ENCODE measurements at regions not wholly inside any gene's neighbourhood (a gene's known extent, or its start where the extent isn't known, plus 50 kb on each side); places are given as distances from the start of the nearest gene placed in this dataset.

DNA sequence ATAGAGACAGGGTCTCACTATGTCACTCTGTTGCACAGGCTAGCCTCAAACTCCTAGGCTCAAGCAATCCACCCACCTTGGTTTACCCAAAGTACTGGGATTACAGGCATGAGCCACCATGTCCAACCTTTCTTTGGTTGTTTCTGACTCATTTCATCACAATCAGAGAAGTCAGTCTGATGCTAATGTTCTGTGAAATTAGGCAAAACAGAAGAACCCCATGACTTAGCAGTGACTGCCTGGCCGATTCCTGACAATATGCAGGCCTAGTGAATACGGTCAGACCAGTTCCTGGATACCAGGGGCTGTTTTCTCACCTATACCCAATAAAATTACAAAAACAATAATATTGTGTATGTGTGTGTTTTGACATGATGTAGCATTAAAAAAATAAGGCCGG lies 58.8 kb upstream of the BTN3A2 start:
- TF ChIP-seq, protein P1, sequence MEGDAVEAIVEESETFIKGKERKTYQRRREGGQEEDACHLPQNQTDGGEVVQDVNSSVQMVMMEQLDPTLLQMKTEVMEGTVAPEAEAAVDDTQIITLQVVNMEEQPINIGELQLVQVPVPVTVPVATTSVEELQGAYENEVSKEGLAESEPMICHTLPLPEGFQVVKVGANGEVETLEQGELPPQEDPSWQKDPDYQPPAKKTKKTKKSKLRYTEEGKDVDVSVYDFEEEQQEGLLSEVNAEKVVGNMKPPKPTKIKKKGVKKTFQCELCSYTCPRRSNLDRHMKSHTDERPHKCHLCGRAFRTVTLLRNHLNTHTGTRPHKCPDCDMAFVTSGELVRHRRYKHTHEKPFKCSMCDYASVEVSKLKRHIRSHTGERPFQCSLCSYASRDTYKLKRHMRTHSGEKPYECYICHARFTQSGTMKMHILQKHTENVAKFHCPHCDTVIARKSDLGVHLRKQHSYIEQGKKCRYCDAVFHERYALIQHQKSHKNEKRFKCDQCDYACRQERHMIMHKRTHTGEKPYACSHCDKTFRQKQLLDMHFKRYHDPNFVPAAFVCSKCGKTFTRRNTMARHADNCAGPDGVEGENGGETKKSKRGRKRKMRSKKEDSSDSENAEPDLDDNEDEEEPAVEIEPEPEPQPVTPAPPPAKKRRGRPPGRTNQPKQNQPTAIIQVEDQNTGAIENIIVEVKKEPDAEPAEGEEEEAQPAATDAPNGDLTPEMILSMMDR (IDR thresholded peaks at IDR 0.05): no peak
- no peak for TF ChIP-seq EZH2 (IDR thresholded peaks at IDR 0.05; ENCODE audit: borderline replicate concordance, insufficient read depth, low read depth, low read length, poor library complexity, severe bottlenecking)

Measured in B cell (primary cell).